GM21526 (cell line): ENCODE measurements at regions not wholly inside any gene's neighbourhood (a gene's known extent, or its start where the extent isn't known, plus 50 kb on each side); places are given as distances from the start of the nearest gene placed in this dataset.
A peak's percentile ranks its signal among the peaks of the same experiment; 100 is the strongest.
"Not testable (repeated sequence)": the region's sequence is repeated elsewhere in the genome, so short reads cannot be mapped to it uniquely, and the experiment has no call there.

Experiments used
- ATAC-seq: cut with Tn5 transposase; IDR thresholded peaks from one replicate; pipeline ENCODE4 v1.9.1; 2021; ENCODE audit warnings: moderate library complexity; ENCODE audit not compliant: unreplicated experiment, low FRiP score

- ATAC-seq: no peak
These were observed 201.0 kb downstream of the SPRY1 start for GRCh38 chr4:123597586-123597985.

DNA sequence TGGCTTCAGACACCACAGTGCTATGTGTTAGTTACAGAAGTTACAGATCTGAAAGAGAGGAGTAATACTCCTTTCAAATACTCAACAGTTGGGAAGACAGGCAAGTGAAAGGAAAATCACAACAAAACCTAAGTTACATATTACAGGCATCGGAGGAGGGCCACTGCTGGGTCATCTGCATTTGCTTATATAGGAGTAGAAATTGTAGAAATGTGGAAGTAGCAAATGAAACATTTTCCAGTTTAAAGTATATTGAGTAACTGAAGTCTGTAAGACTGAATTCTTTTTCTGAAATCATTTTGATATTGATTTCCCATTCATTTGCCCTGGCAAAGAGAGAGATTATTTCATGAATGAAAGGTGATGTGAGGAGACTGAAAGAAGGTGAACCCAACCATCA is 201.7 kb downstream of the SPRY1 start:
- ATAC-seq: no peak

GRCh38 chr4:123599061-123599919 is 202.7 kb downstream of the SPRY1 start:
- peak; percentile 13 for ATAC-seq

- ATAC-seq: peak; percentile 100
These were observed 203.6 kb downstream of the SPRY1 start for GRCh38 chr4:123599920-123600810.

DNA sequence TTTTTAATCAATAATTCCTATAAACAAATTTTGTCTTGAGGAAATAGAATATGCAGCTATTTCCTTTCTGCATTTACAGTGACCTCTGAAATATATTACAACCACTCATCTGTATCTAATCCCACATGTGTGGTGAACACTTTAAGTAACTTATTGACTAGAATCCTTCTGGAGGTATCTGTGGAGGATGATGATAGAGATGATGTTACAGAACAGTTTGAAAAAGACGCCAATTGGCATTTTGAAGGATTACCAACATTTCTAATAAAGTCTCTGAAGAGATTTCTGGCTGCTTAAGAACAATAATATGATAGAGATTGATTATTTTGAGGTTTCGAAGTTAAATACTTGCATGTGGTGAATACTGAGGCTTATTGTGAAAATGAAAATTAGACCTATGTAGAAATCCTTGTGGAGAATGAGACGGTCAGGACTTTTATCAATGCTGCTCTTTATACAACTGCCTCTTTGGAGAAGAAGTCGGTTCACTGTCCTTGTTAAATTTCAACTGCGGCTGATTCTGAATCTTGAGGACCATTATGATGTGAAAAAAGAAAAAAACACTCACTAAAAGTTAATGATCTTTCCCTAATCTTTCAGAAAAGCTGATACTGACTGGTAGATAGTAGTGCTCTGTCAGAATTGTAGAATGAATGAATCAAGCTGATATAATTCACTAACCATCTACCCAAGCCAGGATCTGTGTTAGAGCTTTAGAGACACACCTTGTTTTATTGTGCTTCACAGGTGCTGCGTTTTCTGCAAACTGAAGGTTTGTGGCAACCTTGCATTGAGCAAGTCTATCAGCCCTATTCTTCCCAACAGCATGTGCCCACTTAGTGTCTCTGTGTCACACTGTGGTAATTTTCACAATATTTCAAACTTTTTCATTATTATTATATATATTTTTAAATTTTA is 204.7 kb downstream of the SPRY1 start:
- no peak for ATAC-seq

- ATAC-seq: no peak
These were observed 205.4 kb downstream of the SPRY1 start for GRCh38 chr4:123602007-123602406.

- ATAC-seq: no peak
These were observed 206.6 kb downstream of the SPRY1 start for GRCh38 chr4:123603165-123603564.

DNA sequence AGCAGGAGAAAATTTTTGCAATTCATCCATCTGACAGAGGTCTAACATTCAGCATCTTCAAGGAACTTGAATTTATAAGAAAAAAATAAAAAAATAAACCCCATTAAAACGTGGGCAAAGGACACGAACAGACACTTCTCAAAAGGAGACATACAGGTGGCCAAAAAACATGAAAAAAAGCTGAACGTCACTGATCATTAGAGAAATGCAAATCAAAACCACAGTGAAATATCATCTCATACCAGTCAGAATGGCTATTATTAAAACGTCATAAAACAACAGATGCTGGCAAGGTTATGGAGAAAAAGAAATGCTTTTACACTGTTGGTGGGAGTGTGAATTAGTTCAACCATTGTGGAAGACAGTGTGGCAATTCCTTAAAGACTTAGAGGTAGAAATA is 209.2 kb downstream of the SPRY1 start:
- not testable (repeated sequence) for ATAC-seq

DNA sequence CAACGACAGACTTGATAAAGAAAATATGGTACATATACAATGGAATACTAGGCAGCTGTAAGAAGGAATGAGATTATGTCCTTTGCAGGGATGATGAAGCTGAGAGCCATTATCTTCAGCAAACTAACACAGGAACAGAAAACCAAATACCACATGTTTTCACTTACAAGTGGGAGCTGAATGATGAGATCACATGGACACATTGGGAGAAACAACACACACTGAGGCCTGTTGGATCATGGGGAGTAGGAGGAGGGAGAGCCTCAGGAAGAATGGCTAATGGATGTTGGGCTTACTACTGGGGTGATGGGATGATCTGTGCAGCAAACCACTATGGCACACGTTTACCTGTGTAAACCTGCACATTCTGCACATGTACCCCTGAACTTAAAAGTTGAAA is 209.7 kb downstream of the SPRY1 start:
- ATAC-seq: no peak

- ATAC-seq: no peak
These were observed 210.4 kb downstream of the SPRY1 start for GRCh38 chr4:123606946-123607542.

GRCh38 chr4:123609829-123610228 is 213.2 kb downstream of the SPRY1 start:
- no peak for ATAC-seq

GRCh38 chr4:123613586-123614344 is 217.2 kb downstream of the SPRY1 start:
- no peak for ATAC-seq

GRCh38 chr4:123615901-123616300 is 219.3 kb downstream of the SPRY1 start:
- no peak for ATAC-seq

DNA sequence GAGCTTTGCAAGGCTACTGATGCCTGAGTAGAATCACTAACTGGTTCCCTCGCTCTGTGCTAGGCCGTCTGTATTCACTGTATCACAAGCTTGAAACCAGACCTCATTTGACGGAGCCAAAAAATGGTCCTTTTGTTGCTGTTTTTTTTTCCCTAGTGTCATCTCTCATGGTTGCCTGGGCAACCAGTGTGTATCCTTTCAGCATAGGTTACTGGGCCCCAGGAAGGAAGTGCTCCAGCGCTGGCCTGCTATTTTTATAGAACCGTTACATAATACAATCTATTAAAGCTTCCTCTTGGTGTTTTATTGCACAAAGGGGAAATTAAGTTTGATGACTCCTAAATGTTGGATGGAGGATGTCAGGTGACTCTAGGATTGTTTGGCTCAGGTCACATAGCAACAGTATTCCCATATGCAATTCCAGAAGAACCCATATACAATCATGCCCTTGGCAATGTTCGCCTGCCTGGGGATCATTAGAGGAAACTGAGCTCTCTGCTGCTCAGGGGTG is 220.4 kb downstream of the SPRY1 start:
- no peak for ATAC-seq

DNA sequence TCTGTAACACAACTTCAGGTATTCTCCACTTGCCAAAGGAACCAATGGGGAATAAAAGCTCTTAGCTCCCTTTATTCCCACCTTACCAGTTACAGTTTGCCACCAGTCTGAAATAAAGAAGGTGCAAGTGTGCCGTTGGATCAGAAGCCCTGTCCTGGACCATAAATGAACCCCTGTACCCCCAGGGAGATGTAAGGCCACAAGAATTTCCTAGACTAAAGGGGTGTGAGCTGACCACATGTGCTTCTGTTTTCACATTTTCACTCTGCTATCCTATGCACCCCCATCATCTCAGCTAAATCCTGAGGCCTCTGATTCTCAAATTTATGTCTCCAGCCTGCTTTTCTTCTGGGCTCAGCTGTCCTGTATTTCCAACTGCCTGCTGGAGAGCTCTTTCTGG is 221.2 kb downstream of the SPRY1 start:
- no peak for ATAC-seq

DNA sequence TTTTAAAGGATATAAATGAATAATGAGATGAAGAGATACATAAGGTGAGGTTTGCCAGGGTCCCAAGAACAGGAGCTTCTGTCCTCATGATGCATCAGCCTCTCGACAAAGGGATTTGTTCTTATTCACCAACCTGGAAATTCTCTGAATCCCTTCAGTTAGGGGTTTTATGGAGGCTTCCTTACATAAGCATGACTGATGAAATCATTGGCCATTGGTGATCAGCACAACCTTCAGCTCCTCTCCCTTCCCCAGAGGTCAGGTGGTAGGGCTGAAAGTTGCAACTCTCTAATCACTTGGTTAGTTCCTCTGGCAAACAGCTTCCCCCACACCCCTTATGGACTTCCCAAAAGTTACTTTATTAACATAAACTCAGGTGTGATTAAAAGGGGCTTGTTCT is 222.0 kb downstream of the SPRY1 start:
- no peak for ATAC-seq

DNA sequence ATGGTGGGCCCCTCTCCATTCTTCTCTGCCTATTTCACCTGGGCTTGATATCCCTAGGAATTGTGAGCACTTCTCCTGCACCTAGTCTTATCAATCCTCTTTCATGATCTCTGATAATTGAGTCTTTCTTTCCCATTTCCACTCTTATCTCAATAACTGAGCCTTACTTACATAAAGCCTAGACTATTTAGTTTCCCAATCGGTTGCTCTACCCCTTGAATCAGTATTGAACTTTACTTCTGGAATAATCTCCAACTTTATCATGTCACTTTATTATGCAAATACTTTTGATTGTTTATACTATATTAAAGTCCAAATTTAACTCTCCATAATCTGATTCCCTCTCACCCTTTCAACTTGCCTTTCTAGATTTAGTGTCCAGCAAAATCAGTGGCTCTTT is 222.7 kb downstream of the SPRY1 start:
- no peak for ATAC-seq

GRCh38 chr4:123619895-123620294 is 223.3 kb downstream of the SPRY1 start:
- no peak for ATAC-seq

- ATAC-seq: no peak
These were observed 224.6 kb downstream of the SPRY1 start for GRCh38 chr4:123621072-123621705.
